ENCODE measurements at regions not wholly inside any gene's neighbourhood (a gene's known extent, or its start where the extent isn't known, plus 50 kb on each side); places are given as distances from the start of the nearest gene placed in this dataset.
"Not testable (repeated sequence)": the region's sequence is repeated elsewhere in the genome, so short reads cannot be mapped to it uniquely, and the experiment has no call there.

GRCh38 chr9:134547161-134548100, 94.2 kb upstream of the COL5A1 start:
- no peak for TF ChIP-seq CTCF (conservative IDR thresholded peaks at IDR 0.05; ENCODE audit: low read length)
- no peak for DNase-seq (ENCODE audit: low read depth)
- H3K4me3 ChIP-seq (ENCODE audit: low read length) = no peak overlapping the region

- TF ChIP-seq CTCF (conservative IDR thresholded peaks at IDR 0.05; ENCODE audit: low read length) = no peak
- DNase-seq (ENCODE audit: low read depth) = no peak
- no peak overlapping the region for H3K4me3 ChIP-seq (ENCODE audit: low read length)
These were observed 93.4 kb upstream of the COL5A1 start for GRCh38 chr9:134548185-134548584.

- H3K4me3 ChIP-seq (ENCODE audit: low read length) = no peak overlapping the region
- no peak for DNase-seq (ENCODE audit: low read depth)
- no peak for TF ChIP-seq CTCF (conservative IDR thresholded peaks at IDR 0.05; ENCODE audit: low read length)
These were observed 93.0 kb upstream of the COL5A1 start for GRCh38 chr9:134548618-134549017.

- no peak for TF ChIP-seq CTCF (conservative IDR thresholded peaks at IDR 0.05; ENCODE audit: low read length)
These were observed 92.3 kb upstream of the COL5A1 start for GRCh38 chr9:134549336-134549735.

GRCh38 chr9:134550081-134550480, 91.5 kb upstream of the COL5A1 start:
- H3K4me3 ChIP-seq (ENCODE audit: low read length); DNase-seq (ENCODE audit: low read depth): not testable (repeated sequence)

More at GRCh38 chr9:134549336-134549735, 92.3 kb upstream of the COL5A1 start:
- DNase-seq (ENCODE audit: low read depth) = no peak
- no peak overlapping the region for H3K4me3 ChIP-seq (ENCODE audit: low read length)

GRCh38 chr9:134550584-134550983, 91.0 kb upstream of the COL5A1 start:
- no peak overlapping the region for H3K4me3 ChIP-seq (ENCODE audit: low read length)
- DNase-seq (ENCODE audit: low read depth) = no peak

GRCh38 chr9:134551176-134551575, 90.4 kb upstream of the COL5A1 start:
- TF ChIP-seq CTCF (conservative IDR thresholded peaks at IDR 0.05; ENCODE audit: low read length) = no peak
- H3K4me3 ChIP-seq (ENCODE audit: low read length) = no peak overlapping the region
- no peak for DNase-seq (ENCODE audit: low read depth)

More at GRCh38 chr9:134550584-134550983, 91.0 kb upstream of the COL5A1 start:
- no peak; the same call in 1 of the 2 replicates for TF ChIP-seq CTCF (conservative IDR thresholded peaks at IDR 0.05; ENCODE audit: low read length)

Data from AG10803 (cell line).